ENCODE measurements at regions not wholly inside any gene's neighbourhood (a gene's known extent, or its start where the extent isn't known, plus 50 kb on each side); places are given as distances from the start of the nearest gene placed in this dataset.

GRCh38 chr2:12879649-12880048 is 162.9 kb downstream of the TRIB2 start:
- no peak overlapping the region for H3K4me3 ChIP-seq (ENCODE audit: low read depth, low read length)
- in situ Hi-C loops (cut with HindIII; ENCODE audit: low sequenced_read_pairs), result no loop called here
- TF ChIP-seq CTCF (IDR thresholded peaks at IDR 0.05; ENCODE audit: low read depth, low read length), result no peak
- DNase-seq (ENCODE audit: low read depth, low spot score), result no peak

DNA sequence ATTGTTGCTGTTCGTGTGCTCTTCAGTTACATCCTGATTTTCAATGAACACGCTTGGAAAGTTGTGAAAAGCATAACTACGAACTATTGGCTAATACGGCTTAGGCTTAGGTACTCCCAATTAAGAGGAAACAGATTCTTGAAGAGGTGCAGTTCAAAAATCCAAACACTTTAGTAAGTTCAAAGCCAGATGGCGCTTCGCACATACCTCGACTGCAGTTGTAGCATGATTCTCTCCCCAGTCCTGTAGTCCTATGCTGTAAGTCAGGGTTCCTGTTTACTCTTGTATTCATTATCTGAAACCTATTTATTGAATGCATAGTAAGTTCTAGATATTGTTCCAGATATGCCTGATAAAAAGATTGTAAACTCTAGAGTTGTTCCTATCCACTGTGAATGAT is 165.2 kb downstream of the TRIB2 start:
- TF ChIP-seq CTCF (IDR thresholded peaks at IDR 0.05; ENCODE audit: low read depth, low read length), result no peak
- DNase-seq (ENCODE audit: low read depth, low spot score), result no peak
- no peak overlapping the region for H3K4me3 ChIP-seq (ENCODE audit: low read depth, low read length)
- in situ Hi-C loops (cut with HindIII; ENCODE audit: low sequenced_read_pairs), result no loop called here

DNA sequence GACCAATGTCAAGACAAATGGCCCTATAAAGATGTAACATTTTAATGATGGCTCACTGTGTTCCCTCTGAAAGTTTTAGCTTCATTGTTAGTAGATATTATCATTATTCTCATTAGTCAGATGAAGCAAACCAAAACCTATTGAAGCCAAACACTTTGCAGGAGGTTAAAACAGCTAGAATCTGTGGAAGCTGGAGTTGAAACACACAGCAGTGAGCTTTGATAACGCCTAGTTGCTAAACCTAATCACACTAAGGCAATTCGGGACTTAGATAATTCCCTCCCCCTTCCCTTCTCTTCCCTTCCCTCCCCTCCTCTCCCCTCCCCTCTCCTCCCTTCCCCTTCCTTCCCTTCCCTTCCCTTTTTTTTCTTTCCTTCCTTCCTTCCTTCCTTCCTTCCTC is 165.7 kb downstream of the TRIB2 start:
- DNase-seq (ENCODE audit: low read depth, low spot score), result no peak
- TF ChIP-seq CTCF (IDR thresholded peaks at IDR 0.05; ENCODE audit: low read depth, low read length), result no peak
- no peak overlapping the region for H3K4me3 ChIP-seq (ENCODE audit: low read depth, low read length)
- in situ Hi-C loops (cut with HindIII; ENCODE audit: low sequenced_read_pairs), result no loop called here

GRCh38 chr2:12883906-12884305 is 167.2 kb downstream of the TRIB2 start:
- no peak for TF ChIP-seq CTCF (IDR thresholded peaks at IDR 0.05; ENCODE audit: low read depth, low read length)

DNA sequence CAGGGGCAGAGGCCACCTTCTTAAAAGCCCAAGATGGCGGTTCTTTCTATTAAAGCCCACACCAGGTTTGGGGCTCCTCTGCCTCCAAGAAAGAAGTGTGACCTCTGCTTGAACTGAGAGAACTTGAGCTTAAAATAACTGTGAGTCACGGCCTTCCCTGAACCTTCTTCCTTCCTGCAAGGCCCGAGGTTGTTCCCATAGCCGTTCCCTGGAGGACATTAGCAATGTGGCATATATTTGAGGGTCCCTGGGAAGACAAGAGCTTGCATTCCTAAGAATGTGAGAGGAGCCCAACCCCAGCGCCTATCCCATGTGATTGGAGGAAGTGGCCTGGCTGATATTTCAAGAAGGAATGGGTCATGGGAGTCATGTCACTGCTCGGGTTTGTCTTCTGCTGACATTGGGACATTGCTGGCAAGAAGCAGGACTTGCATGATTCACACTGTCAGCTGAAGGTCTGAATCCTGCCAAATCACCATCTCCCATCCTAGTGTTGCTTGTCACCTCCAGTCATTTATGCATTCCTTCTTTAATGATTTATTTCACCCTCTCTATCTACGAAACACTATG is 168.1 kb downstream of the TRIB2 start:
- no peak overlapping the region for H3K4me3 ChIP-seq (ENCODE audit: low read depth, low read length)
- in situ Hi-C loops (cut with HindIII; ENCODE audit: low sequenced_read_pairs), result no loop called here
- peak; percentile 67 for DNase-seq (ENCODE audit: low read depth, low spot score)
- TF ChIP-seq CTCF (IDR thresholded peaks at IDR 0.05; ENCODE audit: low read depth, low read length), result no peak

More at GRCh38 chr2:12883906-12884305, 167.2 kb downstream of the TRIB2 start:
- no peak for DNase-seq (ENCODE audit: low read depth, low spot score)
- in situ Hi-C loops (cut with HindIII; ENCODE audit: low sequenced_read_pairs), result no loop called here
- H3K4me3 ChIP-seq (ENCODE audit: low read depth, low read length), result no peak overlapping the region

GRCh38 chr2:12890066-12890465 is 173.3 kb downstream of the TRIB2 start:
- no peak for TF ChIP-seq CTCF (IDR thresholded peaks at IDR 0.05; ENCODE audit: low read depth, low read length)
- no peak for DNase-seq (ENCODE audit: low read depth, low spot score)
- no peak overlapping the region for H3K4me3 ChIP-seq (ENCODE audit: low read depth, low read length)
- in situ Hi-C loops (cut with HindIII; ENCODE audit: low sequenced_read_pairs), result no loop called here

All from astrocyte of the spinal cord (primary cell).